ENCODE measurements at regions not wholly inside any gene's neighbourhood (a gene's known extent, or its start where the extent isn't known, plus 50 kb on each side); places are given as distances from the start of the nearest gene placed in this dataset.
"Not testable (repeated sequence)": the region's sequence is repeated elsewhere in the genome, so short reads cannot be mapped to it uniquely, and the experiment has no call there.

GRCh38 chr16:33710696-33711087, 251.3 kb downstream of the TP53TG3F start:
- in situ Hi-C loops (cut with MboI; ENCODE audit: low pct_ligation_motif_present in 1 of 4, low pct_unique_long_range_greater_than_20kb in 1 of 4, low sequenced_read_pairs in 3 of 4); H3K9me3 ChIP-seq; H3K27me3 ChIP-seq; H3K27ac ChIP-seq; DNase-seq; intact Hi-C loops (cut with DNase I; ENCODE audit: low total_unique reads); H3K4me3 ChIP-seq; H3K4me1 ChIP-seq; H3K36me3 ChIP-seq: not testable (repeated sequence)
- 71% methylated on average over 3 of the region's 3 CpGs; no CpG with 5 or more reads in 1 of the 2 donors for WGBS, 2 donors (ENCODE audit: low coverage in 1 of 2)

- in situ Hi-C loops (cut with MboI; ENCODE audit: low pct_ligation_motif_present in 1 of 4, low pct_unique_long_range_greater_than_20kb in 1 of 4, low sequenced_read_pairs in 3 of 4); DNase-seq; H3K4me1 ChIP-seq; H3K36me3 ChIP-seq; H3K9me3 ChIP-seq; intact Hi-C loops (cut with DNase I; ENCODE audit: low total_unique reads); H3K27ac ChIP-seq; H3K27me3 ChIP-seq; H3K4me3 ChIP-seq: not testable (repeated sequence)
- WGBS, 2 donors (ENCODE audit: low coverage in 1 of 2): 81% methylated on average over 4 of the region's 5 CpGs; no CpG with 5 or more reads in 1 of the 2 donors
These were observed 252.2 kb downstream of the TP53TG3F start for GRCh38 chr16:33711616-33712015.

- DNase-seq; intact Hi-C loops (cut with DNase I; ENCODE audit: low total_unique reads); H3K9me3 ChIP-seq; H3K27me3 ChIP-seq; H3K4me1 ChIP-seq; H3K4me3 ChIP-seq; H3K36me3 ChIP-seq; H3K27ac ChIP-seq; in situ Hi-C loops (cut with MboI; ENCODE audit: low pct_ligation_motif_present in 1 of 4, low pct_unique_long_range_greater_than_20kb in 1 of 4, low sequenced_read_pairs in 3 of 4): not testable (repeated sequence)
- WGBS, 2 donors (ENCODE audit: low coverage in 1 of 2): 50% methylated on average over 1 of the region's 2 CpGs; no CpG with 5 or more reads in 1 of the 2 donors
These were observed 252.9 kb downstream of the TP53TG3F start for GRCh38 chr16:33712308-33712707.

GRCh38 chr16:33712851-33713709, 253.7 kb downstream of the TP53TG3F start:
- H3K27me3 ChIP-seq; H3K4me1 ChIP-seq; DNase-seq; H3K9me3 ChIP-seq; intact Hi-C loops (cut with DNase I; ENCODE audit: low total_unique reads); H3K27ac ChIP-seq; H3K36me3 ChIP-seq; in situ Hi-C loops (cut with MboI; ENCODE audit: low pct_ligation_motif_present in 1 of 4, low pct_unique_long_range_greater_than_20kb in 1 of 4, low sequenced_read_pairs in 3 of 4); H3K4me3 ChIP-seq: not testable (repeated sequence)
- 62% methylated on average over 5 of the region's 5 CpGs; no CpG with 5 or more reads in 1 of the 2 donors for WGBS, 2 donors (ENCODE audit: low coverage in 1 of 2)

GRCh38 chr16:33713710-33714538, 254.5 kb downstream of the TP53TG3F start:
- in situ Hi-C loops (cut with MboI; ENCODE audit: low pct_ligation_motif_present in 1 of 4, low pct_unique_long_range_greater_than_20kb in 1 of 4, low sequenced_read_pairs in 3 of 4); H3K4me3 ChIP-seq; H3K4me1 ChIP-seq; intact Hi-C loops (cut with DNase I; ENCODE audit: low total_unique reads); DNase-seq; H3K27me3 ChIP-seq; H3K9me3 ChIP-seq; H3K36me3 ChIP-seq; H3K27ac ChIP-seq: not testable (repeated sequence)
- WGBS, 2 donors (ENCODE audit: low coverage in 1 of 2): 83 to 93% methylated on average over 3 to 6 of the region's 6 CpGs

GRCh38 chr16:33731167-33731566, 271.8 kb downstream of the TP53TG3F start:
- H3K36me3 ChIP-seq; H3K9me3 ChIP-seq; DNase-seq; H3K4me1 ChIP-seq; intact Hi-C loops (cut with DNase I; ENCODE audit: low total_unique reads); H3K4me3 ChIP-seq; in situ Hi-C loops (cut with MboI; ENCODE audit: low pct_ligation_motif_present in 1 of 4, low pct_unique_long_range_greater_than_20kb in 1 of 4, low sequenced_read_pairs in 3 of 4); H3K27me3 ChIP-seq; H3K27ac ChIP-seq: not testable (repeated sequence)
- WGBS, 2 donors (ENCODE audit: low coverage in 1 of 2): 28 to 33% methylated on average over 3 of the region's 4 CpGs

- 59% methylated on average over 2 of the region's 2 CpGs; no CpG with 5 or more reads in 1 of the 2 donors for WGBS, 2 donors (ENCODE audit: low coverage in 1 of 2)
- H3K9me3 ChIP-seq; H3K4me1 ChIP-seq; H3K27me3 ChIP-seq; in situ Hi-C loops (cut with MboI; ENCODE audit: low pct_ligation_motif_present in 1 of 4, low pct_unique_long_range_greater_than_20kb in 1 of 4, low sequenced_read_pairs in 3 of 4); H3K4me3 ChIP-seq; H3K36me3 ChIP-seq; intact Hi-C loops (cut with DNase I; ENCODE audit: low total_unique reads); DNase-seq; H3K27ac ChIP-seq: not testable (repeated sequence)
These were observed 275.2 kb downstream of the TP53TG3F start for GRCh38 chr16:33734650-33735049.

- intact Hi-C loops (cut with DNase I; ENCODE audit: low total_unique reads): not testable (repeated sequence)
These were observed 307.7 kb downstream of the TP53TG3F start for GRCh38 chr16:33766869-33767765.

GRCh38 chr16:33768710-33769109, 309.3 kb downstream of the TP53TG3F start:
- H3K9me3 ChIP-seq; intact Hi-C loops (cut with DNase I; ENCODE audit: low total_unique reads); H3K27me3 ChIP-seq; in situ Hi-C loops (cut with MboI; ENCODE audit: low pct_ligation_motif_present in 1 of 4, low pct_unique_long_range_greater_than_20kb in 1 of 4, low sequenced_read_pairs in 3 of 4); H3K4me1 ChIP-seq; H3K27ac ChIP-seq; DNase-seq; H3K4me3 ChIP-seq; H3K36me3 ChIP-seq: not testable (repeated sequence)
- 86% methylated on average over 5 of the region's 12 CpGs; no CpG with 5 or more reads in 1 of the 2 donors for WGBS, 2 donors (ENCODE audit: low coverage in 1 of 2)

More at GRCh38 chr16:33766869-33767765, 307.7 kb downstream of the TP53TG3F start:
- H3K36me3 ChIP-seq; DNase-seq; H3K27ac ChIP-seq; H3K27me3 ChIP-seq; in situ Hi-C loops (cut with MboI; ENCODE audit: low pct_ligation_motif_present in 1 of 4, low pct_unique_long_range_greater_than_20kb in 1 of 4, low sequenced_read_pairs in 3 of 4); H3K4me3 ChIP-seq; H3K4me1 ChIP-seq; H3K9me3 ChIP-seq: not testable (repeated sequence)
- WGBS, 2 donors (ENCODE audit: low coverage in 1 of 2): 89 to 100% methylated on average over 1 to 27 of the region's 35 CpGs

Data from transverse colon (tissue), 4 donors.